ENCODE measurements at regions not wholly inside any gene's neighbourhood (a gene's known extent, or its start where the extent isn't known, plus 50 kb on each side); places are given as distances from the start of the nearest gene placed in this dataset.

- TF ChIP-seq TAF1 (IDR thresholded peaks at IDR 0.05; ENCODE audit: borderline replicate concordance, low read depth, low read length) (no peak), JUND (IDR thresholded peaks at IDR 0.05) (no peak), USF2 (IDR thresholded peaks at IDR 0.05; ENCODE audit: borderline replicate concordance, low read depth, low read length) (no peak), IRF3 (IDR thresholded peaks at IDR 0.05; ENCODE audit: low read depth, low read length) (no peak), NRF1 (IDR thresholded peaks at IDR 0.05; ENCODE audit: low read depth, low read length) (no peak), EZH2phosphoT487 (IDR thresholded peaks at IDR 0.05; ENCODE audit: borderline replicate concordance, low read depth) (no peak)
Measured at GRCh38 chr2:207279520-207279919, 113.8 kb upstream of the KLF7 start (continued).

- no peaks in the 10 kb centered on the region for H3K79me2 ChIP-seq (ENCODE audit: insufficient read depth)
- H3K9ac ChIP-seq: no peak overlapping the region
- no peaks in the 10 kb centered on the region for H3K27me3 ChIP-seq (ENCODE audit: insufficient read depth)
- no peak overlapping the region for H3K27ac ChIP-seq (ENCODE audit: low read depth in 2 of 2, low read length in 1 of 2)
- ChIA-PET POLR2A (no interaction called here), CTCF (no interaction called here)
- H3F3A ChIP-seq (replicated peaks; ENCODE audit: insufficient read depth): no peaks in the 10 kb centered on the region
- WGBS (ENCODE audit: low lambda C conversion rate): 87% methylated on average over 6 of the region's 6 CpGs
- peaks cover 5 to 37% of the 10 kb centered on the region in 2 experiments; a peak in 3 of 4 replicates for H3K4me1 ChIP-seq (ENCODE audit: control insufficient read depth in 1 of 2, insufficient read depth in 2 of 2, low read depth in 1 of 2, low read length in 1 of 2)
- H3K4me2 ChIP-seq: no peak overlapping the region
- H3K36me3 ChIP-seq (replicated peaks in 1 of 2; ENCODE audit: control insufficient read depth in 1 of 2, insufficient read depth in 2 of 2, low read length in 1 of 2): no peaks in the 10 kb centered on the region
- no peak for DNase-seq
- TF ChIP-seq JUND (IDR thresholded peaks at IDR 0.05): no peak
- TF ChIP-seq MXI1 (IDR thresholded peaks at IDR 0.05; ENCODE audit: low read depth, low read length): no peak
- no peak for TF ChIP-seq FOXM1 (IDR thresholded peaks at IDR 0.05; ENCODE audit: low read depth)
- no peak for TF ChIP-seq TAF1 (IDR thresholded peaks at IDR 0.05; ENCODE audit: borderline replicate concordance, low read depth, low read length)
- no peak for TF ChIP-seq GATA2 (CRISPR knock-in tag; IDR thresholded peaks at IDR 0.05)
- no peak for TF ChIP-seq MAX (IDR thresholded peaks at IDR 0.05; ENCODE audit: low read depth)
- TF ChIP-seq CTCF (IDR thresholded peaks at IDR 0.05): no peak
- TF ChIP-seq EP300 (IDR thresholded peaks at IDR 0.05; ENCODE audit: borderline replicate concordance in 1 of 2, low read depth in 1 of 2, low read length in 1 of 2): no peak
- TF ChIP-seq YY1 (IDR thresholded peaks at IDR 0.05; ENCODE audit: low read depth): no peak
- no peak for TF ChIP-seq PBX3 (IDR thresholded peaks at IDR 0.05)
- no peak for TF ChIP-seq RAD21 (IDR thresholded peaks at IDR 0.05; ENCODE audit: low read length)
- no peak for TF ChIP-seq ELF1 (IDR thresholded peaks at IDR 0.05)
- no peak for TF ChIP-seq SMC3 (IDR thresholded peaks at IDR 0.05; ENCODE audit: low read depth, low read length)
- TF ChIP-seq RCOR1 (IDR thresholded peaks at IDR 0.05; ENCODE audit: low read length): no peak
- no peak for TF ChIP-seq IRF3 (IDR thresholded peaks at IDR 0.05; ENCODE audit: low read depth, low read length)
- no peak for TF ChIP-seq FOXJ3 (CRISPR knock-in tag; IDR thresholded peaks at IDR 0.05)
- H4K20me1 ChIP-seq (ENCODE audit: insufficient read depth): no peaks in the 10 kb centered on the region
- no peaks in the 10 kb centered on the region for H3K9me3 ChIP-seq
- H3K4me3 ChIP-seq (ENCODE audit: low read depth in 2 of 2, low read length in 1 of 2): no peak overlapping the region
- no peaks in the 10 kb centered on the region for H3K9me2 ChIP-seq
- H2AFZ ChIP-seq (ENCODE audit: low read depth): no peak overlapping the region
Measured at GRCh38 chr2:207281436-207281835, 115.7 kb upstream of the KLF7 start.
